K562 (cell line): ENCODE measurements at regions not wholly inside any gene's neighbourhood (a gene's known extent, or its start where the extent isn't known, plus 50 kb on each side); places are given as distances from the start of the nearest gene placed in this dataset.
"Not testable (repeated sequence)": the region's sequence is repeated elsewhere in the genome, so short reads cannot be mapped to it uniquely, and the experiment has no call there.

ENCODE experiments used
- ATF7 ChIP-seq: fragments of 450-650 bp; IDR thresholded peaks from 2 replicates; pipeline ENCODE4 v1.7.1; 2014; ENCODE audit warnings: mild to moderate bottlenecking, moderate library complexity
- CEBPG ChIP-seq, 3 experiments: fragments of 200-800 bp in 1 of 3; sonication (Bioruptor generic) in 1 of 3; sonication (generic) in 1 of 3; formaldehyde crosslinking in 1 of 3; IDR thresholded peaks in 2 of 3; conservative IDR thresholded peaks in 1 of 3; 2 replicates each; pipeline versions ENCODE4 v1.6.1 to v1.8.0; 2016 to 2022; ENCODE audit warnings: missing compliant biosample characterization in 2 of 3, missing genetic modification characterization in 2 of 3, mild to moderate bottlenecking in 1 of 3, missing genetic modification reagents in 1 of 3
- FOXA3 ChIP-seq, 2 experiments: fragments of 450-650 bp in 1 of 2; sonication (generic) in 1 of 2; formaldehyde crosslinking; IDR thresholded peaks in 1 of 2; conservative IDR thresholded peaks in 1 of 2; 2 replicates each; pipeline versions ENCODE4 v1.4.0 to v1.8.0; 2020 to 2022; ENCODE audit warnings: mild to moderate bottlenecking in 2 of 2, missing genetic modification reagents in 1 of 2
- FOXK2 ChIP-seq, 2 experiments: fragments of 450-650 bp; IDR thresholded peaks in 1 of 2; conservative IDR thresholded peaks in 1 of 2; 2 replicates each; pipeline ENCODE4 v1.6.1; 2016; ENCODE audit warnings: low read depth in 2 of 2, mild to moderate bottlenecking in 1 of 2
- GABPA ChIP-seq: fragments of 200-800 bp; sonication (Bioruptor generic); conservative IDR thresholded peaks from 2 replicates; pipeline ENCODE4 v1.6.1; 2016; ENCODE audit warnings: low read depth, missing genetic modification characterization, missing compliant biosample characterization
- MEIS2 ChIP-seq: fragments of 450-650 bp; IDR thresholded peaks from 2 replicates; pipeline ENCODE4 v1.6.1; 2014; ENCODE audit warnings: mild to moderate bottlenecking; ENCODE audit not compliant: partially characterized antibody
- NR2C1 ChIP-seq, 2 experiments: fragments of 450-650 bp; IDR thresholded peaks; 2 replicates each; pipeline ENCODE4 v1.6.1; 2017; ENCODE audit warnings: mild to moderate bottlenecking in 2 of 2, antibody characterized with exemption in 1 of 2, inconsistent platforms in 1 of 2, missing compliant biosample characterization in 1 of 2, missing genetic modification characterization in 1 of 2
- NRF1 ChIP-seq, 2 experiments: fragments of 450-650 bp; IDR thresholded peaks in 1 of 2; conservative IDR thresholded peaks in 1 of 2; 2 replicates each; pipeline ENCODE4 v1.6.1; 2014; ENCODE audit warnings: mild to moderate bottlenecking in 2 of 2
- POLR2H ChIP-seq: IDR thresholded peaks from 2 replicates; pipeline ENCODE4 v1.6.1; 2016; ENCODE audit warnings: missing genetic modification characterization, low read depth, mild to moderate bottlenecking, control low read depth, missing compliant biosample characterization, moderate library complexity
- SMAD4 ChIP-seq: fragments of 250-450 bp; sonication (Bioruptor Pico); conservative IDR thresholded peaks from 2 replicates; pipeline ENCODE4 v1.8.0; 2021; ENCODE audit warnings: inconsistent platforms, mild to moderate bottlenecking, moderate library complexity
- TAF1 ChIP-seq: IDR thresholded peaks from 2 replicates; pipeline ENCODE4 v1.6.1; 2011; ENCODE audit warnings: mild to moderate bottlenecking, low read length, moderate library complexity; ENCODE audit not compliant: insufficient read depth, control insufficient read depth, severe bottlenecking; ENCODE audit errors: extremely low read depth
- YY1 ChIP-seq, 3 experiments: IDR thresholded peaks; 2 replicates each; pipeline ENCODE4 v1.6.1; 2011; ENCODE audit warnings: low read length in 2 of 3, mild to moderate bottlenecking in 2 of 3, moderate library complexity in 2 of 3, borderline replicate concordance in 1 of 3, control low read depth in 1 of 3, low read depth in 1 of 3; ENCODE audit not compliant: insufficient read depth in 3 of 3, insufficient replicate concordance in 2 of 3, control insufficient read depth in 1 of 3, insufficient read length in 1 of 3; ENCODE audit errors: extremely low read depth in 1 of 3
- TF ChIP-seq, protein P1 (sequence below): fragments of 450-650 bp; IDR thresholded peaks from 2 replicates; pipeline ENCODE4 v1.6.1; 2016; ENCODE audit warnings: mild to moderate bottlenecking, moderate library complexity

DNA sequence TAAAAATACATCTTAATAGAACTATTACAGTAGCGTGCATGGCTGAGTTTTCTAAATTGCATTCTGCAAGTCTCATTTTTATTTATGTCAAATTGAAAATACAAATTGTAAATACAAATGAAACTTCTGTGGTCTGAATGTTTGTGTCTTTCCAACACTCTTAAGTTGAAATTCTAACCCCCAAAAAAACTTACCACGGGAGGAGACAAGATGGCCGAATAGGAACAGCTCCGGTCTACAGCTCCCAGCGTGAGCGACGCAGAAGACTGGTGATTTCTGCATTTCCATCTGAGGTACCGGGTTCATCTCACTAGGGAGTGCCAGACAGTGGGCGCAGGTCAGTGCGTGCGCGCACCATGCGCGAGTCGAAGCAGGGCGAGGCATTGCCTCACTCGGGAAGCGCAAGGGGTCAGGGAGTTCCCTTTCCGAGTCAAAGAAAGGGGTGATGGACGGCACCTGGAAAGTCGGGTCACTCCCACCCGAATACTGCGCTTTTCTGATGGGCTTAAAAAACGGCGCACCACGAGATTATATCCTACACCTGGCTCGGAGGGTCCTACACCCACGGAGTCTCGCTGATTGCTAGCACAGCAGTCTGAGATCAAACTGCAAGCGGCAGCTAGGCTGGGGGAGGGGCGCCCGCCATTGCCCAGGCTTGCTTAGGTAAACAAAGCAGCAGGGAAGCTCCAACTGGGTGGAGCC lies 83.9 kb upstream of the PAM start (continued):
- TF ChIP-seq FOXK2 (conservative IDR thresholded peaks at IDR 0.05 in 1 of 2, IDR thresholded peaks at IDR 0.05 in 1 of 2; ENCODE audit: low read depth in 2 of 2), result peak; percentile 66 to 69; a peak in 2 of 4 replicates
- TF ChIP-seq, protein P1, sequence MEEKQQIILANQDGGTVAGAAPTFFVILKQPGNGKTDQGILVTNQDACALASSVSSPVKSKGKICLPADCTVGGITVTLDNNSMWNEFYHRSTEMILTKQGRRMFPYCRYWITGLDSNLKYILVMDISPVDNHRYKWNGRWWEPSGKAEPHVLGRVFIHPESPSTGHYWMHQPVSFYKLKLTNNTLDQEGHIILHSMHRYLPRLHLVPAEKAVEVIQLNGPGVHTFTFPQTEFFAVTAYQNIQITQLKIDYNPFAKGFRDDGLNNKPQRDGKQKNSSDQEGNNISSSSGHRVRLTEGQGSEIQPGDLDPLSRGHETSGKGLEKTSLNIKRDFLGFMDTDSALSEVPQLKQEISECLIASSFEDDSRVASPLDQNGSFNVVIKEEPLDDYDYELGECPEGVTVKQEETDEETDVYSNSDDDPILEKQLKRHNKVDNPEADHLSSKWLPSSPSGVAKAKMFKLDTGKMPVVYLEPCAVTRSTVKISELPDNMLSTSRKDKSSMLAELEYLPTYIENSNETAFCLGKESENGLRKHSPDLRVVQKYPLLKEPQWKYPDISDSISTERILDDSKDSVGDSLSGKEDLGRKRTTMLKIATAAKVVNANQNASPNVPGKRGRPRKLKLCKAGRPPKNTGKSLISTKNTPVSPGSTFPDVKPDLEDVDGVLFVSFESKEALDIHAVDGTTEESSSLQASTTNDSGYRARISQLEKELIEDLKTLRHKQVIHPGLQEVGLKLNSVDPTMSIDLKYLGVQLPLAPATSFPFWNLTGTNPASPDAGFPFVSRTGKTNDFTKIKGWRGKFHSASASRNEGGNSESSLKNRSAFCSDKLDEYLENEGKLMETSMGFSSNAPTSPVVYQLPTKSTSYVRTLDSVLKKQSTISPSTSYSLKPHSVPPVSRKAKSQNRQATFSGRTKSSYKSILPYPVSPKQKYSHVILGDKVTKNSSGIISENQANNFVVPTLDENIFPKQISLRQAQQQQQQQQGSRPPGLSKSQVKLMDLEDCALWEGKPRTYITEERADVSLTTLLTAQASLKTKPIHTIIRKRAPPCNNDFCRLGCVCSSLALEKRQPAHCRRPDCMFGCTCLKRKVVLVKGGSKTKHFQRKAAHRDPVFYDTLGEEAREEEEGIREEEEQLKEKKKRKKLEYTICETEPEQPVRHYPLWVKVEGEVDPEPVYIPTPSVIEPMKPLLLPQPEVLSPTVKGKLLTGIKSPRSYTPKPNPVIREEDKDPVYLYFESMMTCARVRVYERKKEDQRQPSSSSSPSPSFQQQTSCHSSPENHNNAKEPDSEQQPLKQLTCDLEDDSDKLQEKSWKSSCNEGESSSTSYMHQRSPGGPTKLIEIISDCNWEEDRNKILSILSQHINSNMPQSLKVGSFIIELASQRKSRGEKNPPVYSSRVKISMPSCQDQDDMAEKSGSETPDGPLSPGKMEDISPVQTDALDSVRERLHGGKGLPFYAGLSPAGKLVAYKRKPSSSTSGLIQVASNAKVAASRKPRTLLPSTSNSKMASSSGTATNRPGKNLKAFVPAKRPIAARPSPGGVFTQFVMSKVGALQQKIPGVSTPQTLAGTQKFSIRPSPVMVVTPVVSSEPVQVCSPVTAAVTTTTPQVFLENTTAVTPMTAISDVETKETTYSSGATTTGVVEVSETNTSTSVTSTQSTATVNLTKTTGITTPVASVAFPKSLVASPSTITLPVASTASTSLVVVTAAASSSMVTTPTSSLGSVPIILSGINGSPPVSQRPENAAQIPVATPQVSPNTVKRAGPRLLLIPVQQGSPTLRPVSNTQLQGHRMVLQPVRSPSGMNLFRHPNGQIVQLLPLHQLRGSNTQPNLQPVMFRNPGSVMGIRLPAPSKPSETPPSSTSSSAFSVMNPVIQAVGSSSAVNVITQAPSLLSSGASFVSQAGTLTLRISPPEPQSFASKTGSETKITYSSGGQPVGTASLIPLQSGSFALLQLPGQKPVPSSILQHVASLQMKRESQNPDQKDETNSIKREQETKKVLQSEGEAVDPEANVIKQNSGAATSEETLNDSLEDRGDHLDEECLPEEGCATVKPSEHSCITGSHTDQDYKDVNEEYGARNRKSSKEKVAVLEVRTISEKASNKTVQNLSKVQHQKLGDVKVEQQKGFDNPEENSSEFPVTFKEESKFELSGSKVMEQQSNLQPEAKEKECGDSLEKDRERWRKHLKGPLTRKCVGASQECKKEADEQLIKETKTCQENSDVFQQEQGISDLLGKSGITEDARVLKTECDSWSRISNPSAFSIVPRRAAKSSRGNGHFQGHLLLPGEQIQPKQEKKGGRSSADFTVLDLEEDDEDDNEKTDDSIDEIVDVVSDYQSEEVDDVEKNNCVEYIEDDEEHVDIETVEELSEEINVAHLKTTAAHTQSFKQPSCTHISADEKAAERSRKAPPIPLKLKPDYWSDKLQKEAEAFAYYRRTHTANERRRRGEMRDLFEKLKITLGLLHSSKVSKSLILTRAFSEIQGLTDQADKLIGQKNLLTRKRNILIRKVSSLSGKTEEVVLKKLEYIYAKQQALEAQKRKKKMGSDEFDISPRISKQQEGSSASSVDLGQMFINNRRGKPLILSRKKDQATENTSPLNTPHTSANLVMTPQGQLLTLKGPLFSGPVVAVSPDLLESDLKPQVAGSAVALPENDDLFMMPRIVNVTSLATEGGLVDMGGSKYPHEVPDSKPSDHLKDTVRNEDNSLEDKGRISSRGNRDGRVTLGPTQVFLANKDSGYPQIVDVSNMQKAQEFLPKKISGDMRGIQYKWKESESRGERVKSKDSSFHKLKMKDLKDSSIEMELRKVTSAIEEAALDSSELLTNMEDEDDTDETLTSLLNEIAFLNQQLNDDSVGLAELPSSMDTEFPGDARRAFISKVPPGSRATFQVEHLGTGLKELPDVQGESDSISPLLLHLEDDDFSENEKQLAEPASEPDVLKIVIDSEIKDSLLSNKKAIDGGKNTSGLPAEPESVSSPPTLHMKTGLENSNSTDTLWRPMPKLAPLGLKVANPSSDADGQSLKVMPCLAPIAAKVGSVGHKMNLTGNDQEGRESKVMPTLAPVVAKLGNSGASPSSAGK, result peak; percentile 57
- TF ChIP-seq ATF7, result peak; percentile 26; the same call in 1 of the 2 replicates
- not testable (repeated sequence) for TF ChIP-seq NR2C1 (IDR thresholded peaks at IDR 0.05); CEBPG (CRISPR knock-in tag; IDR thresholded peaks at IDR 0.05)
- peak; percentile 23; the same call in 1 of the 2 replicates for TF ChIP-seq NR2C1 (tag; IDR thresholded peaks at IDR 0.05)
- peak; percentile 81 to 84 for TF ChIP-seq NRF1 (conservative IDR thresholded peaks at IDR 0.05 in 1 of 2, IDR thresholded peaks at IDR 0.05 in 1 of 2)
- TF ChIP-seq GABPA, result 0 out of 2 replicates have a peak, but pooled peaks have one; percentile 21
- peak; percentile 50; the same call in 1 of the 2 replicates for TF ChIP-seq SMAD4 (CRISPR knock-in tag)
- TF ChIP-seq YY1 (IDR thresholded peaks at IDR 0.05; ENCODE audit: borderline replicate concordance in 1 of 3, control insufficient read depth in 1 of 3, extremely low read depth in 1 of 3, insufficient read depth in 3 of 3, insufficient read length in 1 of 3, insufficient replicate concordance in 2 of 3, low read depth in 1 of 3, low read length in 2 of 3), result peak in 2 of 3 experiments; percentile 28 to 65
- peak; percentile 83 to 94 for TF ChIP-seq FOXA3 (CRISPR knock-in tag; conservative IDR thresholded peaks at IDR 0.05 in 1 of 2, IDR thresholded peaks at IDR 0.05 in 1 of 2)
- peak; percentile 23 for TF ChIP-seq TAF1
- TF ChIP-seq MEIS2, result peak; percentile 4
- 0 out of 4 replicates have a peak, but pooled peaks of 1 of the 2 experiments have one; percentile 17 for TF ChIP-seq CEBPG (tag; conservative IDR thresholded peaks at IDR 0.05 in 1 of 2, IDR thresholded peaks at IDR 0.05 in 1 of 2)
- TF ChIP-seq POLR2H (tag), result peak; percentile 61; the same call in 1 of the 2 replicates
